Ishikawa (cell line): ENCODE measurements at regions not wholly inside any gene's neighbourhood (a gene's known extent, or its start where the extent isn't known, plus 50 kb on each side); places are given as distances from the start of the nearest gene placed in this dataset.
A peak's percentile ranks its signal among the peaks of the same experiment; 100 is the strongest.

Experiments
- CEBPB ChIP-seq: IDR thresholded peaks from 2 replicates; pipeline ENCODE4 v1.6.1; 2012
- CREB1 ChIP-seq: IDR thresholded peaks from 2 replicates; pipeline ENCODE4 v1.6.1; 2012; ENCODE audit warnings: low read depth
- EGR1 ChIP-seq: IDR thresholded peaks from 2 replicates; pipeline ENCODE4 v1.6.1; 2012
- EP300 ChIP-seq: IDR thresholded peaks from 2 replicates; pipeline ENCODE4 v1.6.1; 2012; ENCODE audit warnings: borderline replicate concordance
- FOXM1 ChIP-seq: IDR thresholded peaks from 2 replicates; pipeline ENCODE4 v1.6.1; 2012; ENCODE audit warnings: low read depth, borderline replicate concordance
- NFIC ChIP-seq: IDR thresholded peaks from 2 replicates; pipeline ENCODE4 v1.6.1; 2012
- RAD21 ChIP-seq: IDR thresholded peaks from 2 replicates; pipeline ENCODE4 v1.6.1; 2012; ENCODE audit warnings: low read depth
- TAF1 ChIP-seq: IDR thresholded peaks from 2 replicates; pipeline ENCODE4 v1.6.1; 2012; ENCODE audit warnings: low read depth, mild to moderate bottlenecking
- TCF12 ChIP-seq: IDR thresholded peaks from 2 replicates; pipeline ENCODE4 v1.6.1; 2012; ENCODE audit warnings: low read depth
- TEAD4 ChIP-seq: IDR thresholded peaks from 2 replicates; pipeline ENCODE4 v1.6.1; 2012
- YY1 ChIP-seq: IDR thresholded peaks from 2 replicates; pipeline ENCODE4 v1.6.1; 2012; ENCODE audit warnings: low read depth
- ZBTB7A ChIP-seq: IDR thresholded peaks from 2 replicates; pipeline ENCODE4 v1.6.1; 2012; ENCODE audit warnings: low read depth
- TF ChIP-seq, protein P1 (sequence below): IDR thresholded peaks from 2 replicates; pipeline ENCODE4 v1.6.1; 2012
- TF ChIP-seq, protein P2 (sequence below): IDR thresholded peaks from 2 replicates; pipeline ENCODE4 v1.6.1; 2012
- TF ChIP-seq, protein P3 (sequence below): IDR thresholded peaks from 2 replicates; pipeline ENCODE4 v1.6.1; 2012; ENCODE audit warnings: low read depth, mild to moderate bottlenecking

DNA sequence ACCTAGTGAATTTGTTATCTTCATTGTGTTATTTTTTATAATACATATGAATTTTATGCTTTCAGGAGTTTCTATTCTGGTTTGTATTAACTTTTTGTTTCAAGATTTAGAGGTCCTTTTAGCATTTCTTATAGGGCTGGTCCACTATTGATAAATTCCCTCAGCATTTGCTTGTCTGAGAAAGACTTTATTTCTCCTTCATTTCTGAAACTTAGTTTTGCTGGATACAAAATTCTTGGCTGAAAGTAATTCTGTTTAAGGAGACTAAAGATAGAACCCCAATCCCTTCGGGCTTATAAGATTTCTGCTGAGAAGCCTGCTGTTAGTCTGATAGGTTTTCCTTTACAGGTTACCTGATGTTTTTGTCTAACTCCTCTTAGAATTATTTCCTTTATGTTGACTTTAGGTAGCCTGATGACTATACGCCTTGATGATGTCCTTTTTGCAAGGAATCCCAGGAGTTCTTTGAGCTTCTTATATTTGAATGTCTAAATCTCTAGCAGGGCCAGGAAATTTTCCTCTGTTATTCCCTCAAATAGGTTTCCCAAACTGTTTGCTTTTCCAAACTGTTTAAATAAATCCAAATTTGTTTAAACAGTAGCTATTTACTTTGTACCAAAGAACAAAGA, 127.1 kb downstream of the CYSLTR2 start:
- TF ChIP-seq TAF1 (no peak), EP300 (no peak), EGR1 (no peak), TEAD4 (no peak), TCF12 (no peak), CEBPB (no peak), ZBTB7A (no peak), NFIC (no peak), YY1 (no peak), FOXM1 (no peak), CREB1 (no peak), RAD21 (no peak)
- TF ChIP-seq, protein P1, sequence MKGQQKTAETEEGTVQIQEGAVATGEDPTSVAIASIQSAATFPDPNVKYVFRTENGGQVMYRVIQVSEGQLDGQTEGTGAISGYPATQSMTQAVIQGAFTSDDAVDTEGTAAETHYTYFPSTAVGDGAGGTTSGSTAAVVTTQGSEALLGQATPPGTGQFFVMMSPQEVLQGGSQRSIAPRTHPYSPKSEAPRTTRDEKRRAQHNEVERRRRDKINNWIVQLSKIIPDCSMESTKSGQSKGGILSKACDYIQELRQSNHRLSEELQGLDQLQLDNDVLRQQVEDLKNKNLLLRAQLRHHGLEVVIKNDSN = no peak
- TF ChIP-seq, protein P2, sequence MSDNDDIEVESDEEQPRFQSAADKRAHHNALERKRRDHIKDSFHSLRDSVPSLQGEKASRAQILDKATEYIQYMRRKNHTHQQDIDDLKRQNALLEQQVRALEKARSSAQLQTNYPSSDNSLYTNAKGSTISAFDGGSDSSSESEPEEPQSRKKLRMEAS = no peak
- TF ChIP-seq, protein P3, sequence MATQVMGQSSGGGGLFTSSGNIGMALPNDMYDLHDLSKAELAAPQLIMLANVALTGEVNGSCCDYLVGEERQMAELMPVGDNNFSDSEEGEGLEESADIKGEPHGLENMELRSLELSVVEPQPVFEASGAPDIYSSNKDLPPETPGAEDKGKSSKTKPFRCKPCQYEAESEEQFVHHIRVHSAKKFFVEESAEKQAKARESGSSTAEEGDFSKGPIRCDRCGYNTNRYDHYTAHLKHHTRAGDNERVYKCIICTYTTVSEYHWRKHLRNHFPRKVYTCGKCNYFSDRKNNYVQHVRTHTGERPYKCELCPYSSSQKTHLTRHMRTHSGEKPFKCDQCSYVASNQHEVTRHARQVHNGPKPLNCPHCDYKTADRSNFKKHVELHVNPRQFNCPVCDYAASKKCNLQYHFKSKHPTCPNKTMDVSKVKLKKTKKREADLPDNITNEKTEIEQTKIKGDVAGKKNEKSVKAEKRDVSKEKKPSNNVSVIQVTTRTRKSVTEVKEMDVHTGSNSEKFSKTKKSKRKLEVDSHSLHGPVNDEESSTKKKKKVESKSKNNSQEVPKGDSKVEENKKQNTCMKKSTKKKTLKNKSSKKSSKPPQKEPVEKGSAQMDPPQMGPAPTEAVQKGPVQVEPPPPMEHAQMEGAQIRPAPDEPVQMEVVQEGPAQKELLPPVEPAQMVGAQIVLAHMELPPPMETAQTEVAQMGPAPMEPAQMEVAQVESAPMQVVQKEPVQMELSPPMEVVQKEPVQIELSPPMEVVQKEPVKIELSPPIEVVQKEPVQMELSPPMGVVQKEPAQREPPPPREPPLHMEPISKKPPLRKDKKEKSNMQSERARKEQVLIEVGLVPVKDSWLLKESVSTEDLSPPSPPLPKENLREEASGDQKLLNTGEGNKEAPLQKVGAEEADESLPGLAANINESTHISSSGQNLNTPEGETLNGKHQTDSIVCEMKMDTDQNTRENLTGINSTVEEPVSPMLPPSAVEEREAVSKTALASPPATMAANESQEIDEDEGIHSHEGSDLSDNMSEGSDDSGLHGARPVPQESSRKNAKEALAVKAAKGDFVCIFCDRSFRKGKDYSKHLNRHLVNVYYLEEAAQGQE = no peak

DNA sequence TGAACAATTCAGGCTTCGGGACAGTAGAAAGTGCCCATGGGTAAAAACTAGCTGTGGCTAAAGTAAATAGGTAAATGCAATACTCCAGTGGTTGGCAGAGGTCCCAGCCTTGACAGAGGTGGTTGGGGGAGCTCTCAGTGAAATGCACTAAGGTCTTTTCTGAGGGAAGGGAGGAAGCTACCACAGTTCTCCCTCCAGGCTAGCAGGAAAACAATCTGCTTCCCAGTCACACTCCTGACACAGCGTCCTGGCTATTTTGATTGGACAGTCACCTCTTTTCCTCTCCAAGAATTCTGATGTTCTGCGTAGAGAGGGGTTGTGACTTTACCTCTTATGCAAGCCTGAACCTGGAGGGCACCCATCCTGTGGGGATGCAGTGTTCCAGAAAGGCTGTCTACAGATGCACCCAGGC, 128.7 kb downstream of the CYSLTR2 start:
- no peak for TF ChIP-seq TEAD4
- TF ChIP-seq EP300 = no peak
- no peak for TF ChIP-seq EGR1
- TF ChIP-seq NFIC = no peak
- no peak for TF ChIP-seq TCF12

DNA sequence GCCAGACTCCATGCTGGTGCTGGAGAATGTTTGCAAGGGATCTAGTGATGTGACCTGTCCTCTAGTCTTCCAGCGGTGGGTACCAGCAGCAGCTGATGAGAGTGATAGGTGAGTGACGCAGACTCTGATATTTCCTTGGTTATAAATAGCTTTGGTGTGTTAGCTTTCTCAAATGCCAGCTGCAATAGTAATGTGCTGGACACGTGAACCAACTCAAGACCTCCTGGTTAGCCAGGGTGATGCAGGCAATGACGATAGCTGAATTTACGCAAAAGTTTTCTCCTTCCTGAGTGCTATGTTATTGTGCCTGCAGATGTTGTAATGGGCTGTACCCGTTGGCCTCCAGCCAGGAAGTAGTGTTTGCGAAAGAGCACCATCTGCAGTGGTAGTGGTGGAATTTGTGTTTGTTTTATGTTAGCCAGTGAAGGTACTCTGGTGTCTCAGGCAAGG, 129.5 kb downstream of the CYSLTR2 start:
- TF ChIP-seq NFIC = no peak
- TF ChIP-seq CREB1 = no peak
- no peak for TF ChIP-seq EGR1
- TF ChIP-seq, protein P2 = no peak
- TF ChIP-seq CEBPB = peak; percentile 62
- TF ChIP-seq EP300 = no peak

DNA sequence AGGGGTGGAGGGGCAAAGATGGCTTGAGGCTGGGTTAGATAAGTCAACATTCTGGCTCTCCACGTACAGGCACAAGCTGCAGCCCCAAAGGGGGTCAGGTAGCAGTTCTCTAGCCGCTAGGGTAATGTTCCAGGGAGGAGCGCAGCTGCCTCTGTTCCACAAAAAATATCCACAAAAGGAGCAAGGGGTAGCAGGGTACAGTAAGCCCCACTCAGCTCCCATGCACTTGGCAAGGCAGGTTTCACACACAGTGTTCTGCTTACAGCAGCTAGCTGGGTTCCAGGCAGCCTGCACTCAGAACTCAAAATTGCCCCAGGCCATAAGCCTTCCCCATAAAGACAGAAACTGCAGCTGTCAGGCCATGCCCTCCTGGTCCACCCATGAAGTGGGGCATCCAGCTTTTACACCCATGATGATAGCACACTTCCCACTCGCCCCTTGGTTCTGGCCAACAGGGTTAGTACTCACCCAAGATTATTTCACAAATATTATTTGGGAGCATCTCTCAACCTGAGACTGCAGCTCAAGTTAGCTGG, 130.0 kb downstream of the CYSLTR2 start:
- TF ChIP-seq, protein P3 = no peak
- no peak for TF ChIP-seq ZBTB7A
- no peak for TF ChIP-seq TEAD4
- no peak for TF ChIP-seq CREB1
- no peak for TF ChIP-seq FOXM1
- TF ChIP-seq YY1 = no peak
- TF ChIP-seq, protein P1 = no peak
- no peak for TF ChIP-seq RAD21
- no peak for TF ChIP-seq EP300
- TF ChIP-seq EGR1 = no peak
- TF ChIP-seq, protein P2 = no peak
- TF ChIP-seq TCF12 = no peak
- no peak for TF ChIP-seq CEBPB
- no peak for TF ChIP-seq TAF1
- no peak for TF ChIP-seq NFIC

DNA sequence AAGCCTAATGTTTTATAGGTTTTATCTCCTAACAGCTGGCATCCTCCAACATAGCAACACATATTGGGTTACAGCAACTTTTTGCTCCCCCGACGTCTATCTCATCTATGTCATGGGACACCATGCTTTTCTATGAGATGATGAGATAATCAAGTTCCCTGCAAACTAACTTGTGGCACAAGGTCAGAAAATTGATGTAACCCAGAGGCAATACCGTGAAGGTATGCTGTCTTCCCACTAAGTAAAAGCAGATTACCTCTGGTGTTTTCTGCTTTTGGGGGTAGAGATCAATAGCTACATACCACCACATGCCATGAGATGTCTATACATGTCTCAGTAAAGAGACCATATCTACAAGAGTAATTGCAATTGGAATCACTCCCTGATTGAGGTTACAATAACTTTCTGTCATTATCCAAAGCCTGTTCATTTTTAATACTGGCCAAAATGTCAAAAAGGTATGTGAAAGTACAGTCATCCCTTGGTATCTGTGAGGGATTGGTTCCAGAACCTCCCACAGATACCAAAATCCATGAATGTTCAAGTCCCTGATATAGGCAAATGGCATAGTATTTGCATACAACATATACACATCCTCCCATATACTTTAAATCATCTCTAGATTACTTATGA, 131.3 kb downstream of the CYSLTR2 start:
- TF ChIP-seq NFIC = no peak

DNA sequence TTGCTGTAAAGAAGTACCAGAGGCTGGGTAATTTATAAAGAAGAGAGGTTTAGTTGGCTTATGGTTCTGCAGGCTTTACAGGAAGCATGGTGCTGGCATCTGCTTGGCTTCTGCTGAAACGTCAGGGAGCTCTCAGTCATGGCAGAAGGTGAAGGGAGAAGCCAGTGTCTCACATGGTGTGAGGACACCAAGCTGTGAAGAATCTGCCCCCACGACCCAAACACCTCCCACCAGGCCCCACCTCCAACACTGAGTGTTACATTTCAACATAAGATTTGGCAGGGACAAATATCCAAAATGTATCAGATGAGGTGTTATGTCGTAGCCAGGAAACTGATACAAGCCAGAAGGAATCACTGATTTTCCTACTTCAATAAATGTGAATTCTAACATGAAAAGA, 136.5 kb downstream of the CYSLTR2 start:
- TF ChIP-seq ZBTB7A = no peak
- TF ChIP-seq TEAD4 = no peak
- TF ChIP-seq CREB1 = no peak
- TF ChIP-seq NFIC = no peak
- TF ChIP-seq RAD21 = no peak
- TF ChIP-seq, protein P2 = no peak
- TF ChIP-seq EGR1 = no peak
- no peak for TF ChIP-seq EP300
- TF ChIP-seq CEBPB = no peak
- no peak for TF ChIP-seq TAF1
- TF ChIP-seq, protein P1 = no peak
- TF ChIP-seq TCF12 = no peak
- TF ChIP-seq, protein P3 = no peak
- TF ChIP-seq FOXM1 = no peak
- TF ChIP-seq YY1 = no peak
